Cardiac fibroblast (primary cell): ENCODE measurements at regions not wholly inside any gene's neighbourhood (a gene's known extent, or its start where the extent isn't known, plus 50 kb on each side); places are given as distances from the start of the nearest gene placed in this dataset.

Source experiments
- DNase-seq, 2 donors: peaks; one replicate each; pipeline versions ENCODE4 v3.0.0 to v3.0.0-alpha.2; 2010; ENCODE audit warnings: low read depth in 2 of 2
- H3K4me3 ChIP-seq, 2 donors: replicated peaks in 1 of 2; 1 replicate in 1 of 2; 2 replicates in 1 of 2; pipeline ENCODE4 v1.5.1; 2011; ENCODE audit warnings: low read depth in 2 of 2, low read length in 2 of 2, mild to moderate bottlenecking in 2 of 2, moderate library complexity in 1 of 2
- CTCF ChIP-seq: IDR thresholded peaks from one replicate; pipeline ENCODE4 v1.5.1; 2011; ENCODE audit warnings: low read depth, mild to moderate bottlenecking, low read length, inconsistent platforms

GRCh38 chr11:112421879-112422278 is 161.2 kb upstream of the PLET1 start:
- no peak overlapping the region for H3K4me3 ChIP-seq
- no peak for TF ChIP-seq CTCF
- DNase-seq, result no peak

- no peak for DNase-seq
- TF ChIP-seq CTCF, result no peak
- no peak overlapping the region for H3K4me3 ChIP-seq
Observed at GRCh38 chr11:112425121-112425520, 164.5 kb upstream of the PLET1 start.

GRCh38 chr11:112437096-112437495 is 176.4 kb upstream of the PLET1 start:
- DNase-seq, result no peak
- no peak for TF ChIP-seq CTCF
- H3K4me3 ChIP-seq, result no peak overlapping the region

- H3K4me3 ChIP-seq, result no peak overlapping the region
- DNase-seq, result no peak
- no peak for TF ChIP-seq CTCF
Observed at GRCh38 chr11:112439614-112440013, 179.0 kb upstream of the PLET1 start.

- no peak for DNase-seq
- TF ChIP-seq CTCF, result peak; percentile 4
- H3K4me3 ChIP-seq, result no peak overlapping the region
Observed at GRCh38 chr11:112440518-112440917, 179.9 kb upstream of the PLET1 start.

GRCh38 chr11:112448168-112448567 is 187.5 kb upstream of the PLET1 start:
- TF ChIP-seq CTCF, result no peak
- no peak for DNase-seq
- H3K4me3 ChIP-seq, result no peak overlapping the region

- TF ChIP-seq CTCF, result no peak
- H3K4me3 ChIP-seq, result no peak overlapping the region
- no peak for DNase-seq
Observed at GRCh38 chr11:112448806-112449205, 188.1 kb upstream of the PLET1 start.
